SK-N-SH treated with all-trans-retinoic acid at 6 μM for 48 hours (cell line): ENCODE measurements at regions not wholly inside any gene's neighbourhood (a gene's known extent, or its start where the extent isn't known, plus 50 kb on each side); places are given as distances from the start of the nearest gene placed in this dataset.

ENCODE experiments used
- ARNTL ChIP-seq: fragments of 450-650 bp; formaldehyde crosslinking; IDR thresholded peaks from 2 replicates; pipeline ENCODE4 v1.5.0; 2020; ENCODE audit warnings: low read depth, mild to moderate bottlenecking, moderate library complexity, borderline replicate concordance
- GLIS3 ChIP-seq: fragments of 250-450 bp; sonication (Bioruptor Pico); IDR thresholded peaks from 2 replicates; pipeline ENCODE4 v1.5.0; 2020; ENCODE audit warnings: mild to moderate bottlenecking, moderate library complexity
- OSR1 ChIP-seq: fragments of 250-450 bp; sonication (Bioruptor Pico); IDR thresholded peaks from 2 replicates; pipeline ENCODE4 v1.8.0; 2022; ENCODE audit warnings: moderate library complexity, mild to moderate bottlenecking, inconsistent platforms
- TOX ChIP-seq: fragments of 250-450 bp; sonication (Bioruptor Pico); IDR thresholded peaks from 2 replicates; pipeline ENCODE4 v1.8.0; 2021; ENCODE audit warnings: mild to moderate bottlenecking, moderate library complexity, borderline replicate concordance

DNA sequence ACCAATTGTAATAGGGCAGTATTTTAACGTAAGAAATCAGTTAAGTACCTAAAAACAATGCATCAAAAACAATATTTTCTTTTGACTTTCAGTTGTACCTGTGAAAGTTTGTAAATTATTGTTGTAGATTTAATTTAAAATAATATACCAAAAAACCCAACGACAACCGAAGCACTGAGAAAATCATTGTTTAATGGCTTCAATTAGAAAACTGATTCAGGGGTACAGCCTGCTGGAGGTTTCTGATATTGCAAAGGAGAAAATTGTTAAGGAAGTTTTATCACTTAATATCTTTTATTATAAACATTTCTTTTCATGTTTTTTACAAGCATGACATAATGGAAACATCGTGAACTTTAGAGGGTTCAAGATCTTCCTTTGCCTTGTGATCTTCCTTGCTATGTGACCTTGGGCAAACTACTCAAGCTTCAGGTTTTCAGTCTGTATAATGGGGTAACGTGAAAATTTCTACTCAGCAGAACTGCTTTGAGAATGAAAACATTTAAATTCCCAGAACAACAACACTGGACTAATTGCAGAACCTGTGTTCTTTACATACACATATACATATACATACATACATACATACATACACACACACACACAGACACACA is 76.3 kb upstream of the GLS start:
- TF ChIP-seq GLIS3 (CRISPR knock-in tag) (no peak), ARNTL (no peak), TOX (no peak), OSR1 (no peak)
